Nephron (organoid): ENCODE measurements at regions not wholly inside any gene's neighbourhood (a gene's known extent, or its start where the extent isn't known, plus 50 kb on each side); places are given as distances from the start of the nearest gene placed in this dataset.

Experiments used
- H3K27ac Mint-ChIP-seq, 3 experiments: 2 replicates each; pipeline ENCODE4 v1.8.0; 2020; ENCODE audit warnings: mixed read lengths in 3 of 3, mild to moderate bottlenecking in 2 of 3, moderate library complexity in 1 of 3
- H3K27me3 Mint-ChIP-seq: 2 replicates; pipeline ENCODE4 v1.8.0; 2021; ENCODE audit warnings: low read depth, mild to moderate bottlenecking, moderate library complexity, mixed read lengths
- H3K36me3 Mint-ChIP-seq: 2 replicates; pipeline ENCODE4 v1.8.0; 2020; ENCODE audit warnings: low read depth, mixed read lengths
- H3K4me1 Mint-ChIP-seq: 2 replicates; pipeline ENCODE4 v1.8.0; 2020; ENCODE audit warnings: mixed read lengths
- H3K4me3 Mint-ChIP-seq, 3 experiments: 2 replicates each; pipeline ENCODE4 v1.8.0; 2020; ENCODE audit warnings: mild to moderate bottlenecking in 3 of 3, mixed read lengths in 3 of 3, moderate library complexity in 2 of 3
- H3K9me3 Mint-ChIP-seq: 2 replicates; pipeline ENCODE4 v1.8.0; 2020; ENCODE audit warnings: mixed read lengths
- CTCF ChIP-seq, 3 experiments: fragments of 200-600 bp; sonication (generic); IDR thresholded peaks; one replicate each; pipeline ENCODE4 v1.5.0; 2021; ENCODE audit warnings: antibody characterized with exemption in 3 of 3; ENCODE audit not compliant: unreplicated experiment in 3 of 3

- peak overlapping the region in 1 of 3 experiments; percentile 14 for H3K4me3 Mint-ChIP-seq
- TF ChIP-seq CTCF (IDR thresholded peaks at IDR 0.05; ENCODE audit: unreplicated experiment in 3 of 3) = no peak
These were observed 210.8 kb upstream of the ROPN1 start for GRCh38 chr3:124202754-124203153.

DNA sequence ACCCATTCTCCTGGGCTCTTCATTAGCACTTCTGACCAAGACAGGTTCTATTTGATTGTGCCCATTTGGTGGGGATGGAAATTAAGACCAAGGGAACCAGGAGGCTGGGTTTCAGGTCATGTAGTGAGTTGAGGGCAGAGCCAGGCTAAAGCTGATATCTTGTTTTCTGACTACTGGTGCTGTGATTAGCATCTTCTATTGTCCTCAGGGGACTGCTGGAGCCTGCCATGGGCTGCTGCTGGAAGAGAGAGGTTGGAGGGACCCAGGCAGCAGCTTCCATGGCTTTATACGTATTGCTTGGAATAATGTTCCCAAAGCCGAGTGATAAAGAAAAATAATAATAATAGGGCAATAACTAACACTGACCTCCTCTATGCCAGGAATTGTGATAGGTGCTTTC lies 211.4 kb upstream of the ROPN1 start:
- no peak overlapping the region for H3K4me3 Mint-ChIP-seq
- no peaks in the 10 kb centered on the region for H3K27me3 Mint-ChIP-seq
- H3K4me1 Mint-ChIP-seq = peaks cover 74% of the 10 kb centered on the region
- TF ChIP-seq CTCF (IDR thresholded peaks at IDR 0.05; ENCODE audit: unreplicated experiment in 3 of 3) = no peak
- H3K9me3 Mint-ChIP-seq = no peaks in the 10 kb centered on the region
- peak overlapping the region in 2 of 3 experiments; percentile 14 to 84 for H3K27ac Mint-ChIP-seq
- no peaks in the 10 kb centered on the region for H3K36me3 Mint-ChIP-seq

More at GRCh38 chr3:124202754-124203153, 210.8 kb upstream of the ROPN1 start:
- Mint-ChIP-seq H3K27ac (peak overlapping the region; percentile 72 to 84 (median 76)), H3K9me3 (no peaks in the 10 kb centered on the region), H3K27me3 (no peaks in the 10 kb centered on the region), H3K4me1 (peaks cover 69% of the 10 kb centered on the region), H3K36me3 (no peaks in the 10 kb centered on the region)

DNA sequence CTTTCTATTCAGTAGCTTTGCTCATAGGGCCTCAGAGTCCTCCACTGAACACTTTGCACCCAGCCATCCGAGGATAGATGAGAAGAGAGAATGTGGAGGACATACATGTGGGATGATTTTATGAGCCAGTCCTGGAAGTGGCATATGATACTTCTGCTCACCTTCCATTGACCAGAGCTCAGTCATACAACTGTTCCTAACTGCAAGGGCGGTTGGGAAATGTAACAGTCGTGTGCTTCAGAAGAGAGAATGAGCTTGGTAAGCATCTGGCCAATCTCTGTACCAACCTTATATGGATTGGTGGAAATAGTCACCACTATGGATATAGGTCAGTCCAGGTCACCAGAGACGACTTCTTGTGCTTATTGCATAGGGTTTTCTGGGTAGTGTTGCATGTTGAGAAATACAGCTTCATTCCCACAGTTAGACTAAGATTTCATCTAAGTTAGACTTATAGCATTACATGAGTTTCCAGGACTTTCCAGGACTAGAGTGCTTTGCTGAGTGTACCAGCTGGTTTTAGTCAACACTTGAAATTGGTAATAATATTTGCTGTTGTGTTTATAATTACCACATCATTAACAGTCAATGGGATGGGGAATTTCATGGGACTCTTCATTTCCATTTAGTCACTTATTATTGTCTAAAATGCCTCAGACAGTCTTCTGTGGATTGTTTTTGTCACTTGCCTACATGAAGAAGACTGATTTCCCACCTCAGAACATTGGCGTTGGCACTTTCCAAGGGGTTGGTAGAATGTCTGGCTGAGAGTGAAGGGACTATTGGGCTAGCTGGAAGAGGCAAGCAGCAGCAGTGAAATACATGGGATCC lies 214.5 kb upstream of the ROPN1 start:
- Mint-ChIP-seq H3K27me3 (no peaks in the 10 kb centered on the region), H3K27ac (no peak overlapping the region), H3K4me1 (peaks cover 65% of the 10 kb centered on the region), H3K9me3 (no peaks in the 10 kb centered on the region), H3K4me3 (no peak overlapping the region), H3K36me3 (no peaks in the 10 kb centered on the region)
- TF ChIP-seq CTCF (IDR thresholded peaks at IDR 0.05; ENCODE audit: unreplicated experiment in 3 of 3) = no peak

DNA sequence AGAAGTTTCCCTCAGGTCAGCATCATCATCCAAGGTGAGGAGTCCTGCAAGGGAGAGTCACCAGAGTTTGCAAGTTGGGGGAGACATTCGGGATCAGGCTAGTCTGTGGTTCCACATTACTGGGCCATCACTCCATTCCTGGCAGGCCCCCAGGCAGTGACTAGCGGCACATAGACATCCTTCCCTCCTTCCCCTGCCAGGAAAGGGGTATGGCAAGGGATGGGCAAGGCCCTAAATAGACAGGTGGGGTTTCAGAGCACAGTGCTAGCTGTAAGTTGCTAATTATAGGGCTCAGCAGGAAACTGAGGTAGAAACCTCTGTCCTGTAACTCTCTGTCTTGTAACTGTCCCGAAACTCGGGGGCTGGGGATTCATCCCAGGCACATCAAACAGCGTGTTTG lies 215.2 kb upstream of the ROPN1 start:
- Mint-ChIP-seq H3K4me3 (no peak overlapping the region), H3K4me1 (peaks cover 58% of the 10 kb centered on the region), H3K27me3 (no peaks in the 10 kb centered on the region), H3K9me3 (no peaks in the 10 kb centered on the region), H3K36me3 (no peaks in the 10 kb centered on the region), H3K27ac (no peak overlapping the region)
- TF ChIP-seq CTCF (IDR thresholded peaks at IDR 0.05; ENCODE audit: unreplicated experiment in 3 of 3) = no peak

- no peaks in the 10 kb centered on the region for H3K27me3 Mint-ChIP-seq
- peak overlapping the region; percentile 62 to 75 (median 75) for H3K27ac Mint-ChIP-seq
- no peaks in the 10 kb centered on the region for H3K36me3 Mint-ChIP-seq
- no peak for TF ChIP-seq CTCF (IDR thresholded peaks at IDR 0.05; ENCODE audit: unreplicated experiment in 3 of 3)
- no peaks in the 10 kb centered on the region for H3K9me3 Mint-ChIP-seq
- no peak overlapping the region for H3K4me3 Mint-ChIP-seq
- peaks cover 51% of the 10 kb centered on the region for H3K4me1 Mint-ChIP-seq
These were observed 216.1 kb upstream of the ROPN1 start for GRCh38 chr3:124207873-124208485.
